ENCODE measurements at regions not wholly inside any gene's neighbourhood (a gene's known extent, or its start where the extent isn't known, plus 50 kb on each side); places are given as distances from the start of the nearest gene placed in this dataset.

GRCh38 chr6:27066802-27067201 is 180.7 kb upstream of the PRSS16 start:
- WGBS, 4 donors, result 63 to 85% (median 73%) methylated on average over 1 of the region's 1 CpG
- TF ChIP-seq POLR2A (IDR thresholded peaks at IDR 0.05) (no peak), CTCF (IDR thresholded peaks at IDR 0.05) (no peak)
- intact Hi-C loops (cut with DNase I), result no loop called here

GRCh38 chr6:27073441-27073840 is 174.1 kb upstream of the PRSS16 start:
- no peak for DNase-seq
- 70 to 85% (median 76%) methylated on average over 3 of the region's 3 CpGs for WGBS, 4 donors
- no peaks in the 10 kb centered on the region for H3K9me3 ChIP-seq (replicated peaks in 1 of 3)
- H3K27me3 ChIP-seq, result peaks cover 8% of the 10 kb centered on the region
- TF ChIP-seq POLR2A (IDR thresholded peaks at IDR 0.05) (no peak), CTCF (IDR thresholded peaks at IDR 0.05) (no peak)
- no peak overlapping the region for H3K27ac ChIP-seq
- no peak overlapping the region for H3K4me3 ChIP-seq
- no peaks in the 10 kb centered on the region for H3K4me1 ChIP-seq (replicated peaks in 1 of 2)
- intact Hi-C loops (cut with DNase I), result no loop called here
- H3K36me3 ChIP-seq (replicated peaks in 1 of 2), result no peaks in the 10 kb centered on the region

More at GRCh38 chr6:27066802-27067201, 180.7 kb upstream of the PRSS16 start:
- Histone ChIP-seq H3K27me3 (peaks cover 3% of the 10 kb centered on the region), H3K27ac (no peak overlapping the region), H3K9me3 (replicated peaks in 1 of 3) (no peaks in the 10 kb centered on the region), H3K4me1 (replicated peaks in 1 of 2) (no peaks in the 10 kb centered on the region), H3K4me3 (no peak overlapping the region), H3K36me3 (replicated peaks in 1 of 2) (no peaks in the 10 kb centered on the region)
- no peak for DNase-seq

GRCh38 chr6:27076116-27076515 is 171.4 kb upstream of the PRSS16 start:
- 42 to 69% (median 55%) methylated on average over 1 of the region's 1 CpG for WGBS, 4 donors
- Histone ChIP-seq H3K27me3 (peaks cover 11% of the 10 kb centered on the region), H3K4me1 (replicated peaks in 1 of 2) (peaks cover 0 to 5% of the 10 kb centered on the region in 2 donors), H3K36me3 (replicated peaks in 1 of 2) (no peaks in the 10 kb centered on the region), H3K27ac (no peak overlapping the region), H3K9me3 (replicated peaks in 1 of 3) (no peaks in the 10 kb centered on the region), H3K4me3 (no peak overlapping the region)
- intact Hi-C loops (cut with DNase I), result no loop called here
- TF ChIP-seq CTCF (IDR thresholded peaks at IDR 0.05) (no peak), POLR2A (IDR thresholded peaks at IDR 0.05) (no peak)
- no peak for DNase-seq

- intact Hi-C loops (cut with DNase I), result loop anchor here (2.0 kb wide), 1 partner anchor 472 kb away; no protein-coding TSS in a partner anchor
- peak; percentile 20 to 65 (median 49) for DNase-seq
- 2 to 3% (median 2%) methylated on average over 9 of the region's 9 CpGs for WGBS, 4 donors
Measured at GRCh38 chr6:27078734-27079357, 168.7 kb upstream of the PRSS16 start.

More at GRCh38 chr6:27078734-27079357, 168.7 kb upstream of the PRSS16 start:
- TF ChIP-seq CTCF (IDR thresholded peaks at IDR 0.05) (peak; percentile 37 to 81 (median 74)), POLR2A (IDR thresholded peaks at IDR 0.05) (no peak)
- H3K27me3 ChIP-seq, result peaks cover 14% of the 10 kb centered on the region
- peak overlapping the region in 1 of 4 donors; percentile 19 for H3K4me3 ChIP-seq
- no peaks in the 10 kb centered on the region for H3K36me3 ChIP-seq (replicated peaks in 1 of 2)
- H3K4me1 ChIP-seq (replicated peaks in 1 of 2), result peaks cover 0 to 5% of the 10 kb centered on the region in 2 donors
- no peaks in the 10 kb centered on the region for H3K9me3 ChIP-seq (replicated peaks in 1 of 3)
- no peak overlapping the region for H3K27ac ChIP-seq

Data from adrenal gland (tissue), 9 donors.